ENCODE measurements at regions not wholly inside any gene's neighbourhood (a gene's known extent, or its start where the extent isn't known, plus 50 kb on each side); places are given as distances from the start of the nearest gene placed in this dataset.

DNA sequence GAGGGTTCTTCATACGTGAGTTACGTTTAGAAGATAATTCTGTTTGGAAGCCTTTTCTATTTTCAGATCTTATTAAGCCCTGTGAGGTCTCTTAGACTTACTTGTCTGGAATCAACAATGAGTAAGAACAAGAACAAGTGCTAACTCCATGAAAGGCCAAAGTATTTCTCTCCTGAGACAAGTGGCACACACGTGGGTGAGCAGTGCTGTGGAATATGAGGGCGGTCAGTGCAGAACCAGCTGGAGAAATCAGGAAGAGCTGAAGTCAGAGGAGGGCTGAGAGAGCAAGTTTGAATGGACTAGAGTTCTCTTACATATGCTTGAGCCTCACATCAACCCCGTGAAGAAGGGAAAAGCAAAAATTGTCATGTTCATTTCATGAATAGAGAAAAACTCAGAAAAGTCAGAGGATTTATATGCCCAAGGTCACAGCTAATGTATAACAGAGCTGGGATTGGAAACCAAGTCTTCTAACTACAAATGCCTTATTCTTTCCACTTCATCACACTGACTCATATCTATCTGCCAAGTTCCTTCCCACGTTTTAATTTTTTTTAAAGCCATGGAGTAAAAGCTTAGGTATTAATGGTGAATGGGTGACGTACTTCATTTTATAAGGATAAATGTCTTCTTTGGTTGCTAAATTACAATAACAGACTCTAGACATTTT lies 201.3 kb upstream of the DTNBP1 start:
- H3K36me3 ChIP-seq (ENCODE audit: control insufficient read depth, insufficient read depth, low read length): no peaks in the 10 kb centered on the region
- H3K27me3 ChIP-seq (ENCODE audit: control insufficient read depth, insufficient read depth, low read length): no peaks in the 10 kb centered on the region
- WGBS (ENCODE audit: insufficient coverage, low lambda C conversion rate): 100% methylated on average over 1 of the region's 7 CpGs
- H3K27ac ChIP-seq (ENCODE audit: low read length): no peak overlapping the region
- DNase-seq: no peak
- H3K9me3 ChIP-seq (ENCODE audit: control insufficient read depth, low read depth, low read length): no peaks in the 10 kb centered on the region
- no peaks in the 10 kb centered on the region for H3K4me1 ChIP-seq (ENCODE audit: control insufficient read depth, insufficient read depth, low read length)
- no peak overlapping the region for H3K4me3 ChIP-seq (ENCODE audit: low read length)

DNA sequence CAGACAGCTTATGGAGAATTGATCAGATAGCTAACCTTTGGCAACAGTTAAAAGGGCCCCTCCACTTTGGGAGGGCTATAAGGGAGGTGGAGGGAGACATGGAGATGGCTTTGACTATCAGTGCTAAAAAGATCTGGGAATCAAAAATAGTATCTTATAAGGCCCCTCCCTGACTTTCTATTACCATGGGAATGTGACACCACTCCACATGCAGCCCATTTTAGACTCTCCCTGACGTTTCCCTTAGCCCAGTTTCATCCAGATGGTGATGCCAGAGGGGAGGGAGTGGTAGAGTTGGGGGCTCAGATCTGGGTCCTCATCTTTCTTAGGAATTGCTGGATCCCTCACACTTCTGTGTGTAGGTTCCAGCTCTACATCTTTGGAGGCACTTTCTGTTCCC lies 200.0 kb upstream of the DTNBP1 start:
- H3K4me1 ChIP-seq (ENCODE audit: control insufficient read depth, insufficient read depth, low read length): no peaks in the 10 kb centered on the region
- WGBS (ENCODE audit: insufficient coverage, low lambda C conversion rate): no CpG with 5 or more reads among the region's 1 CpG
- no peak overlapping the region for H3K4me3 ChIP-seq (ENCODE audit: low read length)
- H3K27me3 ChIP-seq (ENCODE audit: control insufficient read depth, insufficient read depth, low read length): no peaks in the 10 kb centered on the region
- H3K36me3 ChIP-seq (ENCODE audit: control insufficient read depth, insufficient read depth, low read length): no peaks in the 10 kb centered on the region
- DNase-seq: no peak
- no peak overlapping the region for H3K27ac ChIP-seq (ENCODE audit: low read length)
- no peaks in the 10 kb centered on the region for H3K9me3 ChIP-seq (ENCODE audit: control insufficient read depth, low read depth, low read length)

GRCh38 chr6:15861486-15861885 lies 198.7 kb upstream of the DTNBP1 start:
- no CpG with 5 or more reads among the region's 3 CpGs for WGBS (ENCODE audit: insufficient coverage, low lambda C conversion rate)
- DNase-seq: no peak
- H3K36me3 ChIP-seq (ENCODE audit: control insufficient read depth, insufficient read depth, low read length): no peaks in the 10 kb centered on the region
- no peak overlapping the region for H3K4me3 ChIP-seq (ENCODE audit: low read length)
- H3K4me1 ChIP-seq (ENCODE audit: control insufficient read depth, insufficient read depth, low read length): no peaks in the 10 kb centered on the region
- no peaks in the 10 kb centered on the region for H3K9me3 ChIP-seq (ENCODE audit: control insufficient read depth, low read depth, low read length)
- H3K27me3 ChIP-seq (ENCODE audit: control insufficient read depth, insufficient read depth, low read length): no peaks in the 10 kb centered on the region
- no peak overlapping the region for H3K27ac ChIP-seq (ENCODE audit: low read length)

DNA sequence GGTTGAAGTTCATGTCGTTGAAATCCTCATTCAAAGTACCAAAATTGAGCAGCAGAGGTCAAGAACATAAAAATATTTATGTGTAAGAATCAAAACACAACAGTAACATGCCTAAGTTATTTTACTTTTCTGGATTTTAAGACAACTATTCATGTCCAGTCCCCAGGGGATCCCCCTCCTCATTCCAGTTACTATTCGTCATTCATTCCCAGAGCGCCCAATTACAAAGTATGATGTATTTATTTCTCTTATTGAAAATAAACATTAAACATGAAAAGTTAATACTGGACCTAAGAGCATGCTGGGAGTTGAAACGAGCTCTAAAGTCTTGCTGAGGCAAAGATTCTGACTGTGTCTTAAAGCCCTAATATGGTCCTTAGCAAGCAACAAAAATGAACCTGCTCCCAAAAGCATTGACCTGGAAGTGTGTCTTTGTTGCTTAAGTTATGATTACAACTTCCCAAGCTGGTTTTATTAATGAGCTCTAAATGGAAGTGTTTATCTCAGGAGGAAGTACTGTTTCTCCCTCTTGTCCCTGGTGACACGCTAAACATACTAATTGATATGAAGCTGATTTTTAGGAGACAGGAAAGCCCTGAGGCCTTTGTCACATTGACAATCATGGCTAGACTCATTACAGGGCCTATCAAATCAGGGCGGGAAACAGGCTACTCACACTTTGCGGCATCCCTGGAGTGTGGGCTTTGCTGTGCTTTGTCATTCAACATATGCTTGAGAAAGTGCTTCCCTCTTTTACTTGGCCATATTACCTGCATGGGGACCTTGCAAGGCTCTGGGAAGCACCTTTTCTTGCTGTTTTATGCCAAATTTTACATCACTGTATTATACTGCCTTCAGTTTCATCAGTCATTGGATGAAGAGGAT lies 192.2 kb upstream of the DTNBP1 start:
- Histone ChIP-seq H3K4me3 (ENCODE audit: low read length) (no peak overlapping the region), H3K9me3 (ENCODE audit: control insufficient read depth, low read depth, low read length) (no peaks in the 10 kb centered on the region), H3K36me3 (ENCODE audit: control insufficient read depth, insufficient read depth, low read length) (no peaks in the 10 kb centered on the region), H3K4me1 (ENCODE audit: control insufficient read depth, insufficient read depth, low read length) (no peaks in the 10 kb centered on the region), H3K27me3 (ENCODE audit: control insufficient read depth, insufficient read depth, low read length) (no peaks in the 10 kb centered on the region), H3K27ac (ENCODE audit: low read length) (no peak overlapping the region)
- no CpG with 5 or more reads among the region's 7 CpGs for WGBS (ENCODE audit: insufficient coverage, low lambda C conversion rate)
- DNase-seq: no peak

- whole genome bisulfite sequencing (ENCODE audit: insufficient coverage, low lambda C conversion rate): 80% methylated on average over 1 of the region's 1 CpG
- Histone ChIP-seq H3K4me1 (ENCODE audit: control insufficient read depth, insufficient read depth, low read length) (no peaks in the 10 kb centered on the region), H3K4me3 (ENCODE audit: low read length) (no peak overlapping the region), H3K27ac (ENCODE audit: low read length) (no peak overlapping the region), H3K9me3 (ENCODE audit: control insufficient read depth, low read depth, low read length) (no peaks in the 10 kb centered on the region), H3K36me3 (ENCODE audit: control insufficient read depth, insufficient read depth, low read length) (no peaks in the 10 kb centered on the region), H3K27me3 (ENCODE audit: control insufficient read depth, insufficient read depth, low read length) (no peaks in the 10 kb centered on the region)
- no peak for DNase-seq
Observed at GRCh38 chr6:15854378-15854777, 191.6 kb upstream of the DTNBP1 start.

DNA sequence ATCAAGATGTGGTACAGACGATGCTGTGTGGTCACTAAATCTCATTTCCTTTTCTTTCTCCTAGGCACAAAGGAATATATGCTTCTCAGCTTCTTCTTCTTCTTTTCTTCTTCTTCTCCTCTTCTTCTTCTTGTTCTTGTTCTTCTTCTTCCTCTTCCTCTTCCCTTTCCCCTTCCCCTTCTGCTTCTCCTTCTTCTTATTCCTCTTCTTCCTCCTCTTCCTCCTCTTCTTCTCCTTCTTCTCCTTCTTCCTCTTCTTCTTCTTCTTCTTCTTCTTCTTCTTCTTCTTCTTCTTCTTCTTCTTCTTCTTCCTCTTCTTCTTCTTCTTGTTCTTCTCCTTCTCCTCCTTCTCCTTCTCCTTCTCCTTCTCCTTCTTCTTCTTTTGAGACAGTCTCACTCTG lies 190.4 kb upstream of the DTNBP1 start:
- Histone ChIP-seq H3K27ac (ENCODE audit: low read length) (no peak overlapping the region), H3K4me1 (ENCODE audit: control insufficient read depth, insufficient read depth, low read length) (no peaks in the 10 kb centered on the region), H3K27me3 (ENCODE audit: control insufficient read depth, insufficient read depth, low read length) (no peaks in the 10 kb centered on the region), H3K36me3 (ENCODE audit: control insufficient read depth, insufficient read depth, low read length) (no peaks in the 10 kb centered on the region), H3K9me3 (ENCODE audit: control insufficient read depth, low read depth, low read length) (no peaks in the 10 kb centered on the region), H3K4me3 (ENCODE audit: low read length) (no peak overlapping the region)
- 100% methylated on average over 1 of the region's 1 CpG for WGBS (ENCODE audit: insufficient coverage, low lambda C conversion rate)
- DNase-seq: no peak

- DNase-seq: no peak
- Histone ChIP-seq H3K27me3 (ENCODE audit: control insufficient read depth, insufficient read depth, low read length) (no peaks in the 10 kb centered on the region), H3K4me3 (ENCODE audit: low read length) (no peak overlapping the region), H3K36me3 (ENCODE audit: control insufficient read depth, insufficient read depth, low read length) (no peaks in the 10 kb centered on the region), H3K27ac (ENCODE audit: low read length) (no peak overlapping the region), H3K9me3 (ENCODE audit: control insufficient read depth, low read depth, low read length) (no peaks in the 10 kb centered on the region), H3K4me1 (ENCODE audit: control insufficient read depth, insufficient read depth, low read length) (no peaks in the 10 kb centered on the region)
- WGBS (ENCODE audit: insufficient coverage, low lambda C conversion rate): no CpG with 5 or more reads among the region's 2 CpGs
Observed at GRCh38 chr6:15852289-15852688, 189.5 kb upstream of the DTNBP1 start.

GRCh38 chr6:15849395-15849794 lies 186.6 kb upstream of the DTNBP1 start:
- Histone ChIP-seq H3K27me3 (ENCODE audit: control insufficient read depth, insufficient read depth, low read length) (no peaks in the 10 kb centered on the region), H3K4me3 (ENCODE audit: low read length) (no peak overlapping the region), H3K27ac (ENCODE audit: low read length) (no peak overlapping the region), H3K4me1 (ENCODE audit: control insufficient read depth, insufficient read depth, low read length) (no peaks in the 10 kb centered on the region), H3K36me3 (ENCODE audit: control insufficient read depth, insufficient read depth, low read length) (no peaks in the 10 kb centered on the region), H3K9me3 (ENCODE audit: control insufficient read depth, low read depth, low read length) (no peaks in the 10 kb centered on the region)
- WGBS (ENCODE audit: insufficient coverage, low lambda C conversion rate): no CpG with 5 or more reads among the region's 4 CpGs
- no peak for DNase-seq

DNA sequence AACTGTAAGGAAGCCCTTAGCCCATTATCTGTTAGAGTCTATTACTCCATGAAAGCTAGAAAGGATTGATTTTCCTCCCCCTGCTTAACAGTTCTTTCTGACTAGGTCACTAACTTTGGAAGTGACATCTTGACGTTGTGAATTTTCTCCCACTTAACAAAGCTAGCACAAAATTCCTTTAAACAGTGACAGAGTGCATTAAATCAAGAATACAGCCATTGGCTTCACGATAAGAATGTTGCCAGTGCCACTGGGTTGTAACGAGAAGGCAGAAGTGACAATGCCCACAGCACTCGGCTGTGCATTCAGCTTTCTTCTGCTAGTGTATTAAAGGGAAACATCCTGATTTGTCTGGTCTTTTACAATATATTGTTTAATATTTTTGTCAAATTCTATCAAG lies 182.7 kb upstream of the DTNBP1 start:
- Histone ChIP-seq H3K4me3 (ENCODE audit: low read length) (no peak overlapping the region), H3K4me1 (ENCODE audit: control insufficient read depth, insufficient read depth, low read length) (no peaks in the 10 kb centered on the region), H3K27me3 (ENCODE audit: control insufficient read depth, insufficient read depth, low read length) (no peaks in the 10 kb centered on the region), H3K36me3 (ENCODE audit: control insufficient read depth, insufficient read depth, low read length) (no peaks in the 10 kb centered on the region), H3K27ac (ENCODE audit: low read length) (no peak overlapping the region), H3K9me3 (ENCODE audit: control insufficient read depth, low read depth, low read length) (no peaks in the 10 kb centered on the region)
- WGBS (ENCODE audit: insufficient coverage, low lambda C conversion rate): 100% methylated on average over 1 of the region's 4 CpGs
- DNase-seq: no peak

- no peak for DNase-seq
- Histone ChIP-seq H3K9me3 (ENCODE audit: control insufficient read depth, low read depth, low read length) (no peaks in the 10 kb centered on the region), H3K36me3 (ENCODE audit: control insufficient read depth, insufficient read depth, low read length) (no peaks in the 10 kb centered on the region), H3K27me3 (ENCODE audit: control insufficient read depth, insufficient read depth, low read length) (no peaks in the 10 kb centered on the region), H3K4me3 (ENCODE audit: low read length) (no peak overlapping the region), H3K27ac (ENCODE audit: low read length) (no peak overlapping the region), H3K4me1 (ENCODE audit: control insufficient read depth, insufficient read depth, low read length) (no peaks in the 10 kb centered on the region)
Observed at GRCh38 chr6:15843764-15844163, 180.9 kb upstream of the DTNBP1 start.

- Histone ChIP-seq H3K36me3 (ENCODE audit: control insufficient read depth, insufficient read depth, low read length) (no peaks in the 10 kb centered on the region), H3K9me3 (ENCODE audit: control insufficient read depth, low read depth, low read length) (no peaks in the 10 kb centered on the region), H3K4me1 (ENCODE audit: control insufficient read depth, insufficient read depth, low read length) (no peaks in the 10 kb centered on the region), H3K27me3 (ENCODE audit: control insufficient read depth, insufficient read depth, low read length) (no peaks in the 10 kb centered on the region), H3K27ac (ENCODE audit: low read length) (no peak overlapping the region), H3K4me3 (ENCODE audit: low read length) (no peak overlapping the region)
- WGBS (ENCODE audit: insufficient coverage, low lambda C conversion rate): no CpG with 5 or more reads among the region's 4 CpGs
- no peak for DNase-seq
Observed at GRCh38 chr6:15843226-15843625, 180.4 kb upstream of the DTNBP1 start.

Measured in large intestine (tissue), 3 donors.